IMR-90 (cell line): ENCODE measurements at regions not wholly inside any gene's neighbourhood (a gene's known extent, or its start where the extent isn't known, plus 50 kb on each side); places are given as distances from the start of the nearest gene placed in this dataset.

Experiments
- ATAC-seq: fragments of 200-7000 bp; cut with Tn5 transposase; 2 replicates; pipeline ENCODE4 v1.9.1; 2020; ENCODE audit warnings: low read depth, mild to moderate bottlenecking, moderate library complexity
- BruUV-seq: library from RNA; stranded (reverse); fragments of 400-500 nt; replicated peaks from 2 replicates; lab custom pipeline; 2021; lab: Mats Ljungman, UMichigan
- CTCF ChIA-PET: fragments of 300-600 bp; formaldehyde crosslinking; extraction: SDS; loops from one replicate; lab custom pipeline; 2021; ENCODE audit warnings: antibody characterized with exemption; lab: Yijun Ruan, JAX
- POLR2A ChIA-PET: fragments of 300-600 bp; sonication (Branson Sonifier 250); formaldehyde crosslinking; loops from one replicate; lab custom pipeline; 2022; ENCODE audit warnings: antibody characterized with exemption; ENCODE audit not compliant: unreplicated experiment; lab: Charles Lee
- DNase-seq: peaks from one replicate; pipeline ENCODE4 v3.0.0; 2013
- H2AFZ ChIP-seq: replicated peaks from 2 replicates; pipeline ENCODE3; 2013; ENCODE audit warnings: low read length, mild to moderate bottlenecking; ENCODE audit not compliant: poor library complexity
- H2AK5ac ChIP-seq: 2 replicates; pipeline ENCODE4 v1.6.1; 2013; ENCODE audit warnings: low read depth, low read length, inconsistent platforms
- H2AK9ac ChIP-seq: replicated peaks from 2 replicates; pipeline ENCODE3; 2013; ENCODE audit warnings: mild to moderate bottlenecking, low read depth, low read length, moderate library complexity; ENCODE audit not compliant: poor library complexity
- H2BK120ac ChIP-seq: 2 replicates; pipeline ENCODE4 v1.6.1; 2013; ENCODE audit warnings: low read depth, low read length, inconsistent platforms
- H2BK15ac ChIP-seq: 3 replicates; pipeline ENCODE4 v1.6.1; 2013; ENCODE audit warnings: low read depth, low read length, inconsistent platforms
- H2BK20ac ChIP-seq: 2 replicates; pipeline ENCODE4 v1.6.1; 2013; ENCODE audit warnings: low read depth, mild to moderate bottlenecking, inconsistent platforms, low read length, moderate library complexity
- H2BK5ac ChIP-seq: 2 replicates; pipeline ENCODE4 v1.6.1; 2013; ENCODE audit warnings: mild to moderate bottlenecking, low read depth, low read length, inconsistent platforms; ENCODE audit not compliant: poor library complexity, severe bottlenecking
- H3K14ac ChIP-seq: replicated peaks from 2 replicates; pipeline ENCODE4 v1.6.1; 2013; ENCODE audit warnings: low read depth, low read length, inconsistent platforms
- H3K18ac ChIP-seq: 2 replicates; pipeline ENCODE4 v1.6.1; 2013; ENCODE audit warnings: low read depth, low read length, control low read depth
- H3K23ac ChIP-seq: 2 replicates; pipeline ENCODE4 v1.6.1; 2013; ENCODE audit warnings: low read depth, low read length, inconsistent platforms
- H3K27ac ChIP-seq: 2 replicates; pipeline ENCODE4 v1.5.1; 2013; ENCODE audit warnings: mild to moderate bottlenecking, control low read depth, low read length; ENCODE audit not compliant: insufficient read depth
- H3K27me3 ChIP-seq: 2 replicates; pipeline ENCODE4 v1.6.1; 2013; ENCODE audit warnings: low read length; ENCODE audit not compliant: control insufficient read depth, insufficient read depth
- H3K36me3 ChIP-seq: 2 replicates; pipeline ENCODE4 v1.6.1; 2013; ENCODE audit warnings: low read length, mixed read lengths; ENCODE audit not compliant: control insufficient read depth, insufficient read depth
- H3K4ac ChIP-seq: 2 replicates; pipeline ENCODE4 v1.6.1; 2013; ENCODE audit warnings: low read depth, low read length, inconsistent platforms
- H3K4me1 ChIP-seq: 2 replicates; pipeline ENCODE4 v1.6.1; 2013; ENCODE audit warnings: low read length, mixed read lengths; ENCODE audit not compliant: control insufficient read depth, insufficient read depth
- H3K4me2 ChIP-seq: 2 replicates; pipeline ENCODE4 v1.6.1; 2013; ENCODE audit warnings: low read depth, mild to moderate bottlenecking, control low read depth, low read length, moderate library complexity
- H3K4me3 ChIP-seq: 2 replicates; pipeline ENCODE4 v1.5.1; 2013; ENCODE audit warnings: low read depth, mild to moderate bottlenecking, control low read depth, low read length, moderate library complexity; ENCODE audit not compliant: insufficient read depth
- H3K56ac ChIP-seq: 2 replicates; pipeline ENCODE4 v1.6.1; 2013; ENCODE audit warnings: low read length, inconsistent platforms; ENCODE audit not compliant: insufficient read depth; ENCODE audit errors: extremely low read depth
- H3K79me1 ChIP-seq, 2 experiments: 2 replicates each; pipeline ENCODE4 v1.6.1; 2013; ENCODE audit warnings: low read length in 2 of 2, inconsistent platforms in 1 of 2, low read depth in 1 of 2
- H3K9ac ChIP-seq: 2 replicates; pipeline ENCODE4 v1.6.1; 2013; ENCODE audit warnings: low read depth, low read length, control low read depth
- H3K9me1 ChIP-seq: 2 replicates; pipeline ENCODE4 v1.6.1; 2013; ENCODE audit warnings: low read length, inconsistent platforms; ENCODE audit not compliant: insufficient read depth
- H3K9me3 ChIP-seq: 2 replicates; pipeline ENCODE4 v1.6.1; 2013; ENCODE audit warnings: low read length; ENCODE audit not compliant: control insufficient read depth, insufficient read depth
- H4K20me1 ChIP-seq: 2 replicates; pipeline ENCODE4 v1.6.1; 2013; ENCODE audit warnings: low read length, inconsistent platforms; ENCODE audit not compliant: insufficient read depth
- H4K5ac ChIP-seq: 2 replicates; pipeline ENCODE4 v1.6.1; 2013; ENCODE audit warnings: mild to moderate bottlenecking, low read depth, low read length, control low read depth
- H4K8ac ChIP-seq, 2 experiments: 2 replicates each; pipeline ENCODE4 v1.6.1; 2013; ENCODE audit warnings: low read depth in 2 of 2, low read length in 2 of 2, control low read depth in 1 of 2, inconsistent platforms in 1 of 2
- H4K91ac ChIP-seq: 2 replicates; pipeline ENCODE4 v1.6.1; 2013; ENCODE audit warnings: low read depth, low read length, inconsistent platforms; ENCODE audit not compliant: insufficient read depth
- CEBPB ChIP-seq: IDR thresholded peaks from 2 replicates; pipeline ENCODE4 v1.6.1; 2012; ENCODE audit warnings: low read depth, low read length, improper control_type of control experiment
- FOS ChIP-seq: fragments of 150-350 bp; IDR thresholded peaks from 2 replicates; pipeline ENCODE4 v1.6.1; 2016; ENCODE audit warnings: low read depth, low read length
- MAFK ChIP-seq: IDR thresholded peaks from 2 replicates; pipeline ENCODE4 v1.6.1; 2012; ENCODE audit warnings: low read depth, low read length, improper control_type of control experiment
- MXI1 ChIP-seq: IDR thresholded peaks from 2 replicates; pipeline ENCODE4 v1.6.1; 2012; ENCODE audit warnings: low read depth, mild to moderate bottlenecking, low read length, moderate library complexity, borderline replicate concordance
- NFE2L2 ChIP-seq: fragments of 150-350 bp; IDR thresholded peaks from 2 replicates; pipeline ENCODE4 v1.6.1; 2016; ENCODE audit warnings: low read depth, mild to moderate bottlenecking, low read length
- POLR2A ChIP-seq: IDR thresholded peaks from 2 replicates; pipeline ENCODE4 v1.6.1; 2012; ENCODE audit warnings: mild to moderate bottlenecking, low read depth, low read length
- RAD21 ChIP-seq: IDR thresholded peaks from 2 replicates; pipeline ENCODE4 v1.6.1; 2012; ENCODE audit warnings: low read length, improper control_type of control experiment
- RCOR1 ChIP-seq: IDR thresholded peaks from 2 replicates; pipeline ENCODE4 v1.6.1; 2012; ENCODE audit warnings: mild to moderate bottlenecking, low read length, improper control_type of control experiment; ENCODE audit not compliant: insufficient replicate concordance
- RFX5 ChIP-seq: IDR thresholded peaks from 2 replicates; pipeline ENCODE4 v1.8.0; 2012; ENCODE audit warnings: low read depth, mild to moderate bottlenecking, low read length, moderate library complexity
- SMC3 ChIP-seq: fragments of 150-350 bp; IDR thresholded peaks from 2 replicates; pipeline ENCODE4 v1.6.1; 2016; ENCODE audit warnings: low read depth, mild to moderate bottlenecking, antibody characterized with exemption, low read length, moderate library complexity
- USF2 ChIP-seq: fragments of 150-350 bp; IDR thresholded peaks from 2 replicates; pipeline ENCODE4 v1.6.1; 2017; ENCODE audit warnings: mild to moderate bottlenecking, antibody characterized with exemption, low read length, low read depth
- WGBS, 2 experiments: methylation state at CpG; one replicate each; pipeline versions ENCODE4 v1.1.5 to v1.1.7; 2013; ENCODE audit warnings: missing lambda C conversion rate in 2 of 2; ENCODE audit not compliant: insufficient read length in 1 of 2; ENCODE audit errors: extremely low coverage in 2 of 2; 5-methylcytosine and 5-hydroxymethylcytosine counted together
- dilution Hi-C: fragments of 300-500 bp; cut with HindIII; formaldehyde crosslinking; loops from one replicate; pipeline ENCODE4 v1.14.3; 2018; ENCODE audit warnings: low sequenced_read_pairs; ENCODE audit not compliant: unreplicated experiment
- in situ Hi-C: fragments of 300-500 bp; cut with MboI; formaldehyde crosslinking; loops from 3 replicates; pipeline ENCODE4 v1.14.3; 2019; ENCODE audit warnings: low sequenced_read_pairs, inconsistent platforms, mixed read lengths
- intact Hi-C: fragments of 100-400 bp; cut with micrococcal nuclease; formaldehyde crosslinking; loops from 2 replicates; pipeline ENCODE4 v1.10.0; 2022
- TF ChIP-seq, protein P1 (sequence below): conservative IDR thresholded peaks from 2 replicates; pipeline ENCODE4 v1.5.1; 2012; ENCODE audit warnings: mild to moderate bottlenecking, low read depth, low read length, improper control_type of control experiment

GRCh38 chr1:37113285-37113997 is 79.1 kb upstream of the GRIK3 start:
- Histone ChIP-seq H2AFZ (no peak overlapping the region), H3K4me2 (no peak overlapping the region), H2AK5ac (no peak overlapping the region), H3K79me1 (no peaks in the 10 kb centered on the region), H4K20me1 (no peaks in the 10 kb centered on the region), H3K27ac (no peak overlapping the region), H3K18ac (no peak overlapping the region), H3K36me3 (no peaks in the 10 kb centered on the region), H3K56ac (no peak overlapping the region), H4K8ac (no peak overlapping the region), H3K27me3 (no peaks in the 10 kb centered on the region), H3K4me3 (no peak overlapping the region), H2BK15ac (no peak overlapping the region), H4K91ac (no peak overlapping the region), H2BK5ac (no peak overlapping the region), H4K5ac (no peak overlapping the region), H2AK9ac (no peak overlapping the region), H3K14ac (no peak overlapping the region), H2BK120ac (no peak overlapping the region), H2BK20ac (no peak overlapping the region), H3K4me1 (no peaks in the 10 kb centered on the region), H3K9ac (no peak overlapping the region), H3K9me3 (no peaks in the 10 kb centered on the region), H3K9me1 (no peaks in the 10 kb centered on the region), H3K4ac (no peak overlapping the region), H3K23ac (no peak overlapping the region)
- CTCF ChIA-PET: no interaction called here
- DNase-seq (no peak), ATAC-seq (no peak)
- dilution Hi-C loops (no loop called here), in situ Hi-C loops (no loop called here), intact Hi-C loops (no loop called here)
- 75% methylated on average over 1 of the region's 6 CpGs; no CpG with 5 or more reads in 1 of the 2 experiments for WGBS, 2 experiments
- POLR2A ChIA-PET: no interaction called here
- TF ChIP-seq POLR2A: no peak
- no peak for TF ChIP-seq MXI1
- no peak for TF ChIP-seq FOS
- TF ChIP-seq USF2: no peak
- TF ChIP-seq SMC3: no peak
- TF ChIP-seq, protein P1, sequence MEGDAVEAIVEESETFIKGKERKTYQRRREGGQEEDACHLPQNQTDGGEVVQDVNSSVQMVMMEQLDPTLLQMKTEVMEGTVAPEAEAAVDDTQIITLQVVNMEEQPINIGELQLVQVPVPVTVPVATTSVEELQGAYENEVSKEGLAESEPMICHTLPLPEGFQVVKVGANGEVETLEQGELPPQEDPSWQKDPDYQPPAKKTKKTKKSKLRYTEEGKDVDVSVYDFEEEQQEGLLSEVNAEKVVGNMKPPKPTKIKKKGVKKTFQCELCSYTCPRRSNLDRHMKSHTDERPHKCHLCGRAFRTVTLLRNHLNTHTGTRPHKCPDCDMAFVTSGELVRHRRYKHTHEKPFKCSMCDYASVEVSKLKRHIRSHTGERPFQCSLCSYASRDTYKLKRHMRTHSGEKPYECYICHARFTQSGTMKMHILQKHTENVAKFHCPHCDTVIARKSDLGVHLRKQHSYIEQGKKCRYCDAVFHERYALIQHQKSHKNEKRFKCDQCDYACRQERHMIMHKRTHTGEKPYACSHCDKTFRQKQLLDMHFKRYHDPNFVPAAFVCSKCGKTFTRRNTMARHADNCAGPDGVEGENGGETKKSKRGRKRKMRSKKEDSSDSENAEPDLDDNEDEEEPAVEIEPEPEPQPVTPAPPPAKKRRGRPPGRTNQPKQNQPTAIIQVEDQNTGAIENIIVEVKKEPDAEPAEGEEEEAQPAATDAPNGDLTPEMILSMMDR: no peak
- no peak for TF ChIP-seq RAD21
- no peak for TF ChIP-seq RFX5
- TF ChIP-seq CEBPB: no peak
- TF ChIP-seq MAFK: no peak
- TF ChIP-seq RCOR1: no peak
- no peak for TF ChIP-seq NFE2L2
- no TSS peak for BruUV-seq
